Effector memory CD4-positive, alpha-beta T cell (primary cell): ENCODE measurements at regions not wholly inside any gene's neighbourhood (a gene's known extent, or its start where the extent isn't known, plus 50 kb on each side); places are given as distances from the start of the nearest gene placed in this dataset.

Experiments
- DNase-seq, 3 donors: peaks; one replicate each; pipeline ENCODE4 v3.0.0-alpha.2; 2020
- H3K27ac ChIP-seq: 2 replicates; pipeline ENCODE4 v1.7.0; 2013; ENCODE audit warnings: mild to moderate bottlenecking, low read length, moderate library complexity; ENCODE audit not compliant: insufficient read depth, poor library complexity, severe bottlenecking
- H3K27me3 ChIP-seq: replicated peaks from 2 replicates; pipeline ENCODE4 v1.7.0; 2013; ENCODE audit warnings: mild to moderate bottlenecking, low read length; ENCODE audit not compliant: insufficient read depth, control insufficient read depth, poor library complexity, severe bottlenecking
- H3K36me3 ChIP-seq: 2 replicates; pipeline ENCODE4 v1.7.0; 2013; ENCODE audit warnings: mild to moderate bottlenecking, low read length, moderate library complexity; ENCODE audit not compliant: control insufficient read depth, insufficient read depth
- H3K4me1 ChIP-seq: 2 replicates; pipeline ENCODE4 v1.7.0; 2013; ENCODE audit warnings: low read length, mild to moderate bottlenecking; ENCODE audit not compliant: control insufficient read depth, insufficient read depth, poor library complexity, severe bottlenecking
- H3K4me3 ChIP-seq: 2 replicates; pipeline ENCODE4 v1.7.0; 2013; ENCODE audit warnings: low read length, low read depth, mild to moderate bottlenecking; ENCODE audit not compliant: insufficient read depth, poor library complexity, severe bottlenecking
- H3K9me3 ChIP-seq: 2 replicates; pipeline ENCODE4 v1.7.0; 2013; ENCODE audit warnings: mild to moderate bottlenecking, low read length, moderate library complexity; ENCODE audit not compliant: control insufficient read depth

DNA sequence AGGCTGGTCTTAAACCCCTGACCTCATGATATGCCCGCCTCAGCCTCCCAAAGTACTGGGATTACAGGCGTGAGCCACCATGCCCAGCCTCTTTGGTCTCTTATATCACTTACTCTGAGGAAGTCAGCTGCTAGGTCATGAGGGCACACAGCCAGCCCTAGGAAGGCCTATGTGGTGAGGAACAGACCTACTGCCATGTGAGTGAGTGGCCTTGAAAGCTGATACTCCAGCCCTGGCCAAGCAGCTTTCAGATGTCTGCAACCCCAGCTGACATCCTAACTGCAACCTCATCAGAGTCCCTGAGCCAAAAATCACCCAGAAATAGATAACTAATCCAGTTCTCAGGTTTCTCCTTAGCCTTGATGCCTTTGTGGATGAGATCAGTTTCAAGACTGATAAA, 224.3 kb downstream of the EDEM1 start:
- no peaks in the 10 kb centered on the region for H3K36me3 ChIP-seq
- DNase-seq = no peak

DNA sequence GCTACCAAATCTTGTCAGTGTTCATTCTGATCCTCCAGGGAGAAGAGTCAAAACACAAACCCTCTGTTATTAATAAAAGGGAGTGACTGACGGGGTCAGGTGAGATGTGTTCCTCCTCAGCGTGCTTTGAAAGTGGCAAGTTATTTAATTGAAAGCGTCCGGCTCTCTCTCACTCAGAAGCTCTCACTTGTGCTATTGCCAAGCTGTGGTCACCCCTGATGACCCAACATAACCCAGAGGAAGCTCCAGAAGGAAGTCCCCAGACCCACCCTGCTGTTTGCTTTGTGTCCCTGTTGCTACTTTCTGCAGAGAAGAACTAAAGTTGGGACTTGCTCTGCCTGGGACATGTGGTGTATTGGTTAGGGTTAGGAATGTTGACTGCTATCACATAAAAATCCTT, 235.6 kb downstream of the EDEM1 start:
- Histone ChIP-seq H3K4me3 (no peak overlapping the region), H3K27me3 (no peaks in the 10 kb centered on the region), H3K36me3 (no peaks in the 10 kb centered on the region)

More for the DNA sequence above, 224.3 kb downstream of the EDEM1 start:
- Histone ChIP-seq H3K27ac (no peak overlapping the region), H3K4me1 (no peaks in the 10 kb centered on the region), H3K4me3 (no peak overlapping the region), H3K9me3 (no peaks in the 10 kb centered on the region), H3K27me3 (no peaks in the 10 kb centered on the region)

DNA sequence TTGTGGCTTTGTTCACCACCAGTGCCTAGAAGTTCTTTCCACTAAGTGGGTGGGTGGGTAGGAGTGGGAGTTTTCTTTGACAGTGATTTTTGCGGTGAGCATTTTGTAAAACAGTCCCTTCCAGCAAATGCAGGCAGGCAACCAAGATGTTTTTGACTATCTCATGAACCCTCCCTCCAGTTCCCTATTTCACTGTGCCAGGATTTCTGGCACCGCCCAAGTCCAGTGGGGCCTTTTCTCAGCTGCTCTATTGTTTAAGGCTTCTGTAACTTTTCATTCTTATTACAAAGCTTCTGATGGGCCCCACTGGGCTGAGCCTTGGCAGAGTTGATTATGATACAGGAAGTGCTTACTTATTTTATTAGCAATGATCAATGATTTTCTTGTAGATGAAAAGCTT, 236.0 kb downstream of the EDEM1 start:
- no peaks in the 10 kb centered on the region for H3K27me3 ChIP-seq
- no peaks in the 10 kb centered on the region for H3K4me1 ChIP-seq
- DNase-seq = no peak
- H3K4me3 ChIP-seq = no peak overlapping the region
- no peaks in the 10 kb centered on the region for H3K36me3 ChIP-seq
- H3K9me3 ChIP-seq = no peaks in the 10 kb centered on the region
- no peak overlapping the region for H3K27ac ChIP-seq

More for the DNA sequence above, 235.6 kb downstream of the EDEM1 start:
- H3K9me3 ChIP-seq = no peaks in the 10 kb centered on the region
- no peak for DNase-seq
- H3K27ac ChIP-seq = no peak overlapping the region
- H3K4me1 ChIP-seq = no peaks in the 10 kb centered on the region

DNA sequence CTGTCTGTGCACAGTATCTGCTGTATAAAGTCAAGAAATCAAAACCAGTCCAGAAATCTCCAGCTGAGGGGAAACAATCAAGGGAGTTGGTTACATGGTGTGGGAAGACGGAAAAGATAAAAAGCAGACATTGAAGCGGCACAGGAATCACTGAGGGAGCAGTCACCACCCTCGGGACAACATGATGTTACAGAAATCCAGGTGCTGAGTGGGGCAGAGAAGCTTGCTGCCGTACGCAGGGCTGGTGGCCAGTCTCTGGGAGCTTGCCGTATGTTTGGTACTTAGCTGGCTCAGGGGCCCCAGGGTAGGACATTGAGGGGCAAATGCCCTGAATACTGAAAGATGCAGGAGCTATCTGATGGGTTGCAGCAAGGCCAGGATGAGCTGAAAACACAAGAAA, 237.9 kb downstream of the EDEM1 start:
- Histone ChIP-seq H3K27me3 (no peaks in the 10 kb centered on the region), H3K4me1 (no peaks in the 10 kb centered on the region), H3K27ac (no peak overlapping the region), H3K9me3 (no peaks in the 10 kb centered on the region), H3K36me3 (no peaks in the 10 kb centered on the region), H3K4me3 (no peak overlapping the region)
- no peak for DNase-seq

DNA sequence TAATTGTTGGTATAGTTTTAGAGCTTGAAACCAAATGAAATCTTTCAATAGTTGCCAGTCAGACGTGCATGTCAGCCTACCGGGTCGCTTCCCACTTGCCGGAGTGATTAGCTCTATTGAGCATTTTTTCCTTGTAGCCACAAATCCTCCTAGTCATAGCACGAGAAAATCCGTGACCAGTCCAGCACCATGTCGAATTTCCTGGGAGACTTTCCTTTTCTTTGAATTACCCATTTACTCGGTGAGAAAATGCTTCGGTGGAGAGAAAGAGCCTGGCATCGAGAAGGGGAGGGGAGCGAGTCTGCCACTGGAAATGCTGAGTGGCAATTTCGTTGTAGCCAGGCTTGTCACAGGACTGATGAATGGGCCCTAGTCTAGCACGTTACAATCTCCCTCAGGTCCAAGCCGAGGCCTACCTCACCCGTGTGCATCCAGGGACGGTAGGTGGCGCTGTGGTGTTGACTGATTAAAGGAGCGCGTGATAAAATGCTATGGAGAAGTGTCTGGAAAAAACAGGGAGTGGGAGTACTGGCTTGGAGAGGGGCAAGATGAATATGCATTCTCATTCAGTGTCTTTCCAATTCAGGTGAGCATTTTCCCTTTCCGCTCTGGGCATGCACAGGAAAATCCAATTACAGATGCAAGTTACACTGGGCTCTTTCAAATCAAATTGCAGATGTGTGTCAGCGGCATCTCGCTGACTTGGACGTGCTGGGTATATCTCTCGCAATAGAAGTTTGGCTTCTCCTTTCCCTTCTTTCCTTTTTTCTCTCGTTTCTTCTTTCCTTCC, 238.8 kb downstream of the EDEM1 start:
- no peaks in the 10 kb centered on the region for H3K9me3 ChIP-seq
- no peaks in the 10 kb centered on the region for H3K27me3 ChIP-seq
- H3K4me1 ChIP-seq = no peaks in the 10 kb centered on the region
- no peaks in the 10 kb centered on the region for H3K36me3 ChIP-seq
- H3K27ac ChIP-seq = no peak overlapping the region
- H3K4me3 ChIP-seq = no peak overlapping the region
- DNase-seq = peak in 2 of 3 donors; percentile 7 to 9

DNA sequence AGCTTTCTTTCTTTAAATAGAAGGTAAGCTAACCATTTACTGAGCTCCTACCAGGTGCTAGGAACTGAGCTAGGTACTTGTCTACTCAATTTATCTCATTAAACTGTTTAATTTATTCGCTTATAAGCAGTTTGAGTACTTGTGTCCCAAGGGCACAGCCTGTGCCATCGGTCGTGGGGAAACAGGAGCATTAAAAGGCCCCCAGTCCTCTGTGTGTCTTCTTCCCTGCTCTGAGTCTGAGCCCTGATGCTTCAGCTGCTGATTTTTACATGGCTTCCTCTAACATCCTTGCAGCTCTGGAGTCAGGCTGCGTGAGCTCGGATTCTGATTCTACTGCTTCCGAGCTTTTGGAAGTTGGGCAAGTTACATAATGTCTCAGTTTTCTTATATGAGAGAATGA, 239.5 kb downstream of the EDEM1 start:
- Histone ChIP-seq H3K4me3 (no peak overlapping the region), H3K4me1 (no peaks in the 10 kb centered on the region), H3K27ac (no peak overlapping the region), H3K9me3 (no peaks in the 10 kb centered on the region), H3K36me3 (no peaks in the 10 kb centered on the region), H3K27me3 (no peaks in the 10 kb centered on the region)
- no peak for DNase-seq

DNA sequence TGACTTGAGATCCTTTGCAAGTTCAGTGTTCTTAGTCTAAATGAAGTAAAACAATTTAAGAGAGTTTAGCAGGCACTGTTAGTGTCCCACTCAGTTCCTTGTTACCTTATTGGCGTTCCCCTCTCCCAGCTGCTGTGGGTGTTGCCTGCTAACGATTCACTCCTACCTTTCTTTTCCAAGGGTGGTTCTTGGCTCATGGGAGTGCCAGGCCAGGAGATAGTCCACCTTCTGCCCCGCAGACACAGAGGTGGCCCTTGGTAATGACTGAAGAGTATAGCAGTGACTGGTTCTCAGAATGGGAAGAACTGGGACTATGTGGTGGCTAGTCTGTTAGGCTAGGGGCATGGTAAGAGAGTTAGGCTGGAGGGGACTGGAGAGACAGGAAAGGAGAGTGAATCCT, 240.4 kb downstream of the EDEM1 start:
- no peak for DNase-seq

DNA sequence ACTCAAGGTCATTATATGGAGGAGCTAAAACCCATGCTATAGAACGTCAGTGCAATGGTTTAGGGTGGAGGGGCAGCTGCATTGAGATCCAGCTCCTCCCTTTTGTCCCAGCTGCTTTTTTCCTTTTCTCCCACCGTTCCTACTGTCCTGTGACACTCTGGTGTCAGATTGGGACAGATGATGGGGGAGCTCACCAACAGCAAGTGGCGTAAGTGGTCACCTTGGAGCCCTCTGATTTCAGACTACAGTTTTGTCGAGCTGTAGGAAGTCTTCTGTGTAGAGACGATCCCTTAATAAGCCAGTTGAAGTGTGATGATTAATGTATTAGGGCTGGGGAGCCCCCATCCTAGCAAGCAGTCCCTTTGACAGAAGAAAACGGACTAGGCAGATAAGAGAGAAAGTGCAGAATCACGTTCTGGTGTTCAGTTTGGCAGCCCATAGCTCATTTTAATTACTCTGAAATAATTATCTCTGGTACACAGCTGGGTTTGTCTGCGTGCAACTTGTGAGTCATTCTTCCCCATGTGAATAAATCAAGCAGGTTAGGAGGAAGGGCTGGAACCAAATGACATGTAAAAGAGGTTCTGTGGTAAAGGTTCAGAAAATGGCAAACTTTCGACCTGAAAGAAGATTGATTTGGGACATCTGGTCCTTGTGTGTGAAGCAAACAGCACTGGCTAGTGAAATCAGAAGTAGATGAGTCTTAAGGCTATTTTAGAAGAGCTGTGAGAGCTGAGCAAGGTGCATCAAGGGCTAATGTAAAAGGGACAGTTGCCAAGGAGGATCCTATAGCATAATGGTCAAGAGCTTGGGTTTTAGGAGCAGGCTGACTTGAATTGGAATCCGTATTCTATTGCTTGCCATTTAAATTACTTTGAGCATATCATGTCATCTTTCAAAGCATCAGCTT, 241.4 kb downstream of the EDEM1 start:
- H3K4me3 ChIP-seq = no peak overlapping the region
- H3K27me3 ChIP-seq = no peaks in the 10 kb centered on the region
- H3K4me1 ChIP-seq = no peaks in the 10 kb centered on the region
- H3K27ac ChIP-seq = no peak overlapping the region
- no peak for DNase-seq
- H3K9me3 ChIP-seq = no peaks in the 10 kb centered on the region
- H3K36me3 ChIP-seq = no peaks in the 10 kb centered on the region

More for the DNA sequence above, 240.4 kb downstream of the EDEM1 start:
- Histone ChIP-seq H3K4me1 (no peaks in the 10 kb centered on the region), H3K27me3 (no peaks in the 10 kb centered on the region), H3K27ac (no peak overlapping the region), H3K9me3 (no peaks in the 10 kb centered on the region), H3K4me3 (no peak overlapping the region), H3K36me3 (no peaks in the 10 kb centered on the region)

DNA sequence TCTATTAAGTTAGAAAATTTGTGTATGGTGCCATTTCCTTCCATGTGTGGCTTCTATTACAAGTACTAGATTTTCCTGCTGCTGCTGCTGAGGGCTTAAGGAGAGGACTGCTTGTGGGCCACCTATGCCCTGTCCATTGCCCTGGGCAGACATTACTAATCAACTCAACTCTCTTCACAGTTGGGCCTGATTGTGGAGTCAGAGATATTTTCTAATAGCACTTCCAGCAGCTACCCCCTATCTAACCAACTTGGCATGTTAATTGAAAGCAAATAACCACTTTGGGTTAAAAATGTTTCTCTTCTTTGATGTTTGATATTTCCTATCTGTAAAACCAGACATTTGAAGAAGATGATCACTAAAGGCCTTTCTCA, 242.0 kb downstream of the EDEM1 start:
- no peaks in the 10 kb centered on the region for H3K36me3 ChIP-seq
- no peak for DNase-seq
- no peaks in the 10 kb centered on the region for H3K9me3 ChIP-seq
- H3K4me3 ChIP-seq = no peak overlapping the region
- H3K27ac ChIP-seq = no peak overlapping the region
- no peaks in the 10 kb centered on the region for H3K4me1 ChIP-seq
- no peaks in the 10 kb centered on the region for H3K27me3 ChIP-seq

DNA sequence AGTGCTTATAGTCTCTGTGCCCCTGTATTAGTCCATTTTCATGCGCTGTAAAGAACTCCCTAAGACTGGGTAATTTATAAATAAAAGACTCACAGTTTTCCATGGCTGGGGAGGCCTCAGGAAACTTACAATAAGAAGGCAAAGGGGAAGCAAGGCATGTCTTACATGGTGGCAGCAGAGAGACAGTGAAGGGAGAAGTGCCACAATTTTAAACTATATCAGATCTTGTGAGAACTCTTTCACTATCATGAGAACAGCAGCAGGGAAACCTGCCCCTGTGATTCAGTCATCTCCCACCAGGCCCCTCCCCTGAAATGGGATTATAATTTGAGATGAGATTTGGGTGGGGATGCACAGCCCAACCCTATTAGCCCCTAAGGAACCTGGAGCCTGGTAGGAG, 243.2 kb downstream of the EDEM1 start:
- no peak overlapping the region for H3K4me3 ChIP-seq
- H3K27me3 ChIP-seq = no peaks in the 10 kb centered on the region
- no peaks in the 10 kb centered on the region for H3K36me3 ChIP-seq
- no peaks in the 10 kb centered on the region for H3K9me3 ChIP-seq
- H3K27ac ChIP-seq = no peak overlapping the region
- H3K4me1 ChIP-seq = no peaks in the 10 kb centered on the region
- no peak for DNase-seq
